ENCODE measurements at regions not wholly inside any gene's neighbourhood (a gene's known extent, or its start where the extent isn't known, plus 50 kb on each side); places are given as distances from the start of the nearest gene placed in this dataset.

DNA sequence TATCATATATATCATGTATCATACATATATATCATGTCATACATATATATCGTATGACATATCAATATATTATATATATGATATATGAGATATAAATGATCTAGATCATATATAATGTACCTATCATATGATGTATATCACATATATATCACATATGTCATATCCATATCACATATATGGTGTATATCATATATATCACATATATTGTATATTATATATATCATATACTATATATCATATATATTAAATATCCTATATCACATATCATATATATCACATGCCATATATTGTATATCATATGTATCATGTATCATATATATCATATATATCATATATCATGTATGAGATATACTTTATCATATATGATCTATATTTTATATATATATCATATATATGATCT, 355.9 kb upstream of the RBFOX1 start:
- no peaks in the 10 kb centered on the region for H3K36me3 ChIP-seq (ENCODE audit: insufficient read depth, low read length)
- H3K9me3 ChIP-seq (ENCODE audit: control insufficient read depth, insufficient read depth, low read length) = no peaks in the 10 kb centered on the region
- no peak overlapping the region for H3K9ac ChIP-seq (ENCODE audit: low read depth, low read length)
- no peaks in the 10 kb centered on the region for H3K4me1 ChIP-seq (ENCODE audit: insufficient read depth, low read length)

DNA sequence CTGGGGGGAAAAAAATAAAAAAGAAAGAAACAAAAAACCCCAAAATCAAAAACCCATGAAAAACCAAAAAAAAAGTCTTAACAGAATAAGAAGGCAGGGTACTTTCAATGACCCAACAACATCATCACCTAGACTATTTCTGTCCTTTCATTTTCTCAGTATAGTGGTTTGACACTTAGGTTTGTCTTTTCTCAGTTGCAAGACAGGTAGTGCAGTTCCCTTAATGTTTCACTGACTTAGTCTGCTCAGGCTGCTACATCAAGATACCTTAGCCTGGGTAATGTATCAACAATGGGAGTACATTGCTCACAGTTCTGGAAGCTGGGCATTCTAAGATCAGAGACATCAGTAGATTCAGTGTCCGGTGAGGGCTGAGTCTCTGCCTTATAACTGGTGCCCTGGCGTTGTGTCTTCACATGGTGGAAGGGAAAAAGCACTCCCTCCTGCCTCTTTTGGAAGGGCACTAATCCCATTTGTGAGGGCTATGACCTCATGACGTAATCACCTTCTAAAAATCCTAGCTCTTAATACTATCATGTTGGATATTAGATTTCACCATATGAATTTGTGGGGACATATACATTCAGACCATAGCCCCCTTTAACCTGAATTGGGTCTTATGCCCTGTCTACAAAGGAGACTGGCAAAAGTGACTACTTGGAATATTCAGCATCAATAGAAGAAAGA, 362.3 kb upstream of the RBFOX1 start:
- H3K9me3 ChIP-seq (ENCODE audit: control insufficient read depth, insufficient read depth, low read length) = no peaks in the 10 kb centered on the region
- no peaks in the 10 kb centered on the region for H3K36me3 ChIP-seq (ENCODE audit: insufficient read depth, low read length)
- H3K9ac ChIP-seq (ENCODE audit: low read depth, low read length) = no peak overlapping the region
- H3K4me1 ChIP-seq (ENCODE audit: insufficient read depth, low read length) = no peaks in the 10 kb centered on the region

DNA sequence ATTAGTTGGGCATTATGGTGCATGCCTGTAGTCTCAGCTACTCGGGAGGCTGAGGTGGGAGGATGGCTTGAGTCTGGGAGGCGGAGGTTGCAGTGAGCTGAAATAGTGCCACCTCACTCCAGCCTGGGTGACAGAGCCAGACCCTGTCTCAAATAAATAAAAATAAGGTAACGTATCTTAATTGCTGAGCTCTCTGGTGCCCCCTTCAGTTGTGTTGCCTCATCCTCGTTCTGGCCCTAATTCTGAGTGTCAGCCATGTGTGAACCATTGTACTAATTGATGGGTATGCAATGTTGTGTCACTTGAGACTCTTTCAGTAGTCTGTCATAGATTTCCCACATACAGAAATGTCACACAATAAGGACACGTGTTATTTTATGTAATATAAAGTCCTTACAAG, 363.1 kb upstream of the RBFOX1 start:
- H3K36me3 ChIP-seq (ENCODE audit: insufficient read depth, low read length) = no peaks in the 10 kb centered on the region
- H3K9me3 ChIP-seq (ENCODE audit: control insufficient read depth, insufficient read depth, low read length) = no peaks in the 10 kb centered on the region
- H3K4me1 ChIP-seq (ENCODE audit: insufficient read depth, low read length) = no peaks in the 10 kb centered on the region
- H3K9ac ChIP-seq (ENCODE audit: low read depth, low read length) = no peak overlapping the region

DNA sequence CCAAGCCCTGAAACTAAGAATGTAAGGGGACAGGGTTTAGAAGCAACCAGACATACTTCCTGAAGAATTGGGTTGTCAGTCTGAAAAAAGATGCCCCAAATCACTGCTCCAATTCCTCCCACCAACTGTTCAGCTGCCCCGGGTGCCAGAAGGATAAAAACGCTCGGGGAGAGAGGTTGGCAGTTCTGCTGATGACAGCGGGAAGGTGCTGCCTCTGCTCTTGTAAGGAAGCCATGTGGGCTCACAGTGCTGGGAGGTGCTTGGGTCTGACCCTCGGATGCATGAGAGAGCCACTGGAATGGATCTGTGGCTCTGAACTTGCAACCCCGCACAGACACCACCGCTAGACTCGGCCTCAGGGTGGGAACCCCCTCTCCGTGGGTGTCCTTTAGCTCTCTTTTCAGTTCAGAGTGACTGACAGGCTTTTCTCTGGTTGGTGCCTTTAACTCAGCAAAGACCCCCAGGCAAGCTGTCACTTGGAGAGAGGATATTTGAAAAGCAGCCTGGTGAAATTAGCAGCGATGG, 364.8 kb upstream of the RBFOX1 start:
- no peaks in the 10 kb centered on the region for H3K4me1 ChIP-seq (ENCODE audit: insufficient read depth, low read length)
- H3K9me3 ChIP-seq (ENCODE audit: control insufficient read depth, insufficient read depth, low read length) = no peaks in the 10 kb centered on the region
- H3K9ac ChIP-seq (ENCODE audit: low read depth, low read length) = no peak overlapping the region

DNA sequence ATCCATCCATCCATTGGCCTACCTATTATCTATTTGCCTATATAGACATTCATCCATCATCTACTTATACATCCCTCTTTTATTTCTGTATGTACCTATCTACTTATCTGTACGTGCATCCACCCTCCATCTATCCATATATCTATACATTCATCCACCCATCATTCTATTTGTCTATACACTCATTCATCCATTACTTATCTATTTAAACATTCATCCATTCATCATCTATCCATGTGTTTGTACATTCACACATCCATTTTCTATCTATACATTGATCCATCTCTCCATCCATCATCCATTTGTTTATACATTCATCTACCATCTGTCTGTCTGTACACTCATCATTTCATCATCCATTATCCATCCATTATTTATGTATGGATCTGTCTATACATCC, 365.7 kb upstream of the RBFOX1 start:
- no peaks in the 10 kb centered on the region for H3K9me3 ChIP-seq (ENCODE audit: control insufficient read depth, insufficient read depth, low read length)
- no peaks in the 10 kb centered on the region for H3K36me3 ChIP-seq (ENCODE audit: insufficient read depth, low read length)
- H3K4me1 ChIP-seq (ENCODE audit: insufficient read depth, low read length) = no peaks in the 10 kb centered on the region
- no peak overlapping the region for H3K9ac ChIP-seq (ENCODE audit: low read depth, low read length)

More for the DNA sequence above, 364.8 kb upstream of the RBFOX1 start:
- H3K36me3 ChIP-seq (ENCODE audit: insufficient read depth, low read length) = no peaks in the 10 kb centered on the region

DNA sequence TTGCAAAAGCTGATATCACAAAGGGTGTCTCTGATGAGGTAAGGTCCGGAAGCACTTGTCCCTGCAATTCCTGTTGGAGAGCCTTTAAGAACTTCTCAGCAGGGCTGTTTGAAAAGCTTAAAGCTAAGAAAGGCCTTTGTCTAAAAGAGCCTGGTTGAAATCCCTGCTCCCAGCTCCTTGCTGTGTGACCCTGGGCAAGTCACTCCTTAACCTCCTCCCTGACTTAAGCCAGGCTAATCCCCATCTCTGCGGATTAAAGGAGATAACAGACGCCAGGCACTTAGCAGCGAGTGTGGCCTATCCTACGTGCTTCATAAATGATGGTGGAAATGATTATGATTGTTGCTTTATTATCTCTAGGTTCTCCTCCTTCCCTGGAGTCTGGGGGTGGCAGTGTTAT, 368.0 kb upstream of the RBFOX1 start:
- no peaks in the 10 kb centered on the region for H3K36me3 ChIP-seq (ENCODE audit: insufficient read depth, low read length)
- no peaks in the 10 kb centered on the region for H3K4me1 ChIP-seq (ENCODE audit: insufficient read depth, low read length)
- no peak overlapping the region for H3K9ac ChIP-seq (ENCODE audit: low read depth, low read length)
- H3K9me3 ChIP-seq (ENCODE audit: control insufficient read depth, insufficient read depth, low read length) = no peaks in the 10 kb centered on the region

DNA sequence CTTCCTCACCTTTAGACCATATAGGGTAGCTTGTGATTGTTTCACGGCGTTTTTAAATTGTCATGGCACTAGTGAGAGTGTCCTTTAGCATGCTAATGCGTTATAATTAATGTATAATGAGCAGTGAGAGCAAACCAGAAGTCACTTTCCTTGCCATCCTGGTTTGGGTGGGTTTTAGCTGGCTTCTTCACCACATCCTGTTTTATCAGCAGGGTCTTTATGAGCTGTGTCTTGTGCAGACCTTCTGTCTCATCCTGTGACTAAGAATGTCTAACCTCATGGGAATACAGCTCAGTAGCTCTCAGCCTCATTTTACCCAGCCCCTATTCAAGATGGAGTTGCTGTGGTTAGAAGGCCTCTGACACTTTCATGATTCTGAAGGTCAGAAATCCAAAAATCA, 370.9 kb upstream of the RBFOX1 start:
- Histone ChIP-seq H3K9ac (ENCODE audit: low read depth, low read length) (no peak overlapping the region), H3K4me1 (ENCODE audit: insufficient read depth, low read length) (no peaks in the 10 kb centered on the region; the same call in 1 of the 2 replicates)

DNA sequence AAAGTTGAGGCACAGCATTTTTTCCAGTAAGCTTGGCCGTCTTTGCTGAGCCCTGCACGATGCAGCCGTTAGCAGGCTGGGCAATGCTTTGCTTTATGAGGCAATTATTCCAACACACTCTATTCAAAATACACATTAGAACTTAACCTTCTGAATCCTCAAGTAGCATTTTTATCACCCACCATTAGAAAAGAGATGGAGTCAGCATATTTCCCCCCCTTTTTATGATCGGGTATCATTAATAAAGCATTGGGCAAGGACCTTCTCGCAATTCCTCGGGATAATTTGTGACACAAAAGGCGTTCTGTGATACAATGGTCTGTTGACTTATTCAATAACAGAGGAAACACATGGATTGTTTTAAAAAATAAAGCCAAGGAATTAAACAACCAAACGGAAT, 374.5 kb upstream of the RBFOX1 start:
- Histone ChIP-seq H3K4me1 (ENCODE audit: insufficient read depth, low read length) (no peaks in the 10 kb centered on the region; the same call in 1 of the 2 replicates), H3K9me3 (ENCODE audit: control insufficient read depth, insufficient read depth, low read length) (no peaks in the 10 kb centered on the region), H3K36me3 (ENCODE audit: insufficient read depth, low read length) (no peaks in the 10 kb centered on the region), H3K9ac (ENCODE audit: low read depth, low read length) (no peak overlapping the region)

More for the DNA sequence above, 370.9 kb upstream of the RBFOX1 start:
- Histone ChIP-seq H3K9me3 (ENCODE audit: control insufficient read depth, insufficient read depth, low read length) (no peaks in the 10 kb centered on the region), H3K36me3 (ENCODE audit: insufficient read depth, low read length) (no peaks in the 10 kb centered on the region)

DNA sequence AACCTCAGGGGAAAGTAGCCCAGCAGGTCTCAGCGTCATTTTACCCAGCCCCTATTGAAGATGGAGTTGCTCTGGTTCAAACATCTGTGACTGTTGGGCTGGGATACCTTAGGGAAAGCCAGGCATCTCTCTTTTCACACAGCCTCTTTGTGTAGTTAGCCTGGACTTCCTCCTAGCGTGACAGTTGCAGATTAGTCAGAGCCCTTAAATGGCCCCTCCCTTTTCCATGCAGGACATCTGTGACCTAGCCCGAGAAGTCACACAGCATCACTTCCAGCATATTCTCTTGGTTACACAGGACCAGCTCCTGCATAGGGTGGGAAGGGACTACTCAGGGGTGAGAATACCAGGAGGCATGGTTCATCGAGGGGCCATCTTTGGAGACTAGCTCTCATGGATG, 375.0 kb upstream of the RBFOX1 start:
- Histone ChIP-seq H3K4me1 (ENCODE audit: insufficient read depth, low read length) (no peaks in the 10 kb centered on the region; the same call in 1 of the 2 replicates), H3K9me3 (ENCODE audit: control insufficient read depth, insufficient read depth, low read length) (no peaks in the 10 kb centered on the region), H3K36me3 (ENCODE audit: insufficient read depth, low read length) (no peaks in the 10 kb centered on the region), H3K9ac (ENCODE audit: low read depth, low read length) (no peak overlapping the region)

DNA sequence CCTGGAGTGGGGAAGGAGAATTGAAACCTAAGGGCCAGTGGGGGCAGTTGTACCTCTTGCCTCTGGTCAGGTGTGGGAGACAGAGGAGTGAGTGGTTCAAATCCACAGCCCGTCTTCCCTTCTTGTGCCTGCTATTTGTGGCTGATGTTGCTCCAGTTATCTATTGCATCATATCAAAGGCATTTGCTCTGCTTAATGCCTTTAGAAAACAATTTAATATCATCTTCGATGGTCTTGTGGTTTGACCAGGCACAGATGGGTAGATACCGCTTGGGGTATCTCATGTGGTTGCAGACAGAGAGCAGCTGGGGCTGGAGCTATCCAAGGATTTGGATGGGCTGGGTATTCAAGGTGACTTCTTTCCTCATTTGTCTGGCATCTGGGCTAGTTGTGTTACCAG, 376.1 kb upstream of the RBFOX1 start:
- no peaks in the 10 kb centered on the region for H3K36me3 ChIP-seq (ENCODE audit: insufficient read depth, low read length)
- no peaks in the 10 kb centered on the region for H3K9me3 ChIP-seq (ENCODE audit: control insufficient read depth, insufficient read depth, low read length)
- no peak overlapping the region for H3K9ac ChIP-seq (ENCODE audit: low read depth, low read length)
- H3K4me1 ChIP-seq (ENCODE audit: insufficient read depth, low read length) = no peaks in the 10 kb centered on the region; the same call in 1 of the 2 replicates

DNA sequence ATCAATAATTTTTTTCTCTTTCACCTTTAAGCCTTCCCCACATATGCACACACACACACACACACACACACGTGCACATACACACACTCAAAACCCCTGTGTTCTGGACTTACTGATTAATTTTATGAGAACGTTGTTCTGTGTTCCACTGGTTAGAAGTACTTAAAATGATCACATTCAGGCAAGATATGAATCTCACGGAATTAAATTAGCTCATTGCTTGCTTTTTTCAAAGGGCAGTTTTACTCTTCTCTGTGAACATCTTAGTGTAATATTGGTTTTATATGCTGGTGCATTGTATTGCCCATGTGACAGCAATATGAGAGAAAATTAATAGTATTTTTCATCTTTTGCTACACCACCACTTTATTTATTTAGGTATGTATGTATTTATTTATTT, 377.3 kb upstream of the RBFOX1 start:
- Histone ChIP-seq H3K9ac (ENCODE audit: low read depth, low read length) (no peak overlapping the region), H3K4me1 (ENCODE audit: insufficient read depth, low read length) (no peaks in the 10 kb centered on the region; the same call in 1 of the 2 replicates), H3K9me3 (ENCODE audit: control insufficient read depth, insufficient read depth, low read length) (no peaks in the 10 kb centered on the region), H3K36me3 (ENCODE audit: insufficient read depth, low read length) (no peaks in the 10 kb centered on the region)

DNA sequence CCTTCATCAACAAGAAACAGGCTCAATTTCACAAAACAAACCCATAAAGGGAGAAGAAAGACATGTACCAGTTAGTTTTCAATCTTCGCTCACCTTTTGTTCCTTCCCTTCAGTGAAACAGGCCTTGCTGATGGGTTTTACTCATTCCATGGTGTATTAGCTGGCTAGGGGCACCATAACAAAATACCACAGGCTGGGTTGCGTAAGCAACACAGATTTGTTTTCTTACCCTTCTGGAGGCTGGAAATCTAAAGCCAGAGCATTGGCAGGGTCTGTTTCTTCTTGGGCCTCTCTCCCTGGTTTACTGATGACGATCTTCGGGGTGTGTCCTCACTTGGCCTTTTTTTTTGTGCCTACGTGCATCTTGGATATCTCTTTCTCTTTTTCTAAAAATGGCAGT, 383.4 kb upstream of the RBFOX1 start:
- no peaks in the 10 kb centered on the region for H3K4me1 ChIP-seq (ENCODE audit: insufficient read depth, low read length)
- no peaks in the 10 kb centered on the region for H3K9me3 ChIP-seq (ENCODE audit: control insufficient read depth, insufficient read depth, low read length)
- H3K36me3 ChIP-seq (ENCODE audit: insufficient read depth, low read length) = no peaks in the 10 kb centered on the region
- no peak overlapping the region for H3K9ac ChIP-seq (ENCODE audit: low read depth, low read length)

DNA sequence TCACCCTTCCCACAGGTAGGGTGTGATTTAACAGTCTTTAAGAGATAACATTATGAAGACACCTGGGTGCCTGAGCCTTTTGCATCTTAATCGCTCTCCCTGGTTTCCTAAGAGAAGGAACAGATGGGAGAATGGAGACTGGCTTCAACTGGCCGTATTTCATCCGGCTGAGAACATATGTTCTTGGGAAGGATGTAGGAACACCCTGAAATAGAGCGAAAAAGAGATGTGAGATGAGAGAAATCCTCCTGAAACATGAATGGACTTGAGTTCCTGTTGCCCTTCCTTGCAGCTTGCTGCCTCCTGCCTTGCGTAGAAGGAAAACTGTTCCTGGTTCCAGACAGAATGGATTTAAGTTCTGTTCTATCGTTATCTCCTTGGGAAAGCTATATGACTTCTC, 385.4 kb upstream of the RBFOX1 start:
- Histone ChIP-seq H3K36me3 (ENCODE audit: insufficient read depth, low read length) (no peaks in the 10 kb centered on the region), H3K9me3 (ENCODE audit: control insufficient read depth, insufficient read depth, low read length) (no peaks in the 10 kb centered on the region), H3K9ac (ENCODE audit: low read depth, low read length) (no peak overlapping the region), H3K4me1 (ENCODE audit: insufficient read depth, low read length) (no peaks in the 10 kb centered on the region)

DNA sequence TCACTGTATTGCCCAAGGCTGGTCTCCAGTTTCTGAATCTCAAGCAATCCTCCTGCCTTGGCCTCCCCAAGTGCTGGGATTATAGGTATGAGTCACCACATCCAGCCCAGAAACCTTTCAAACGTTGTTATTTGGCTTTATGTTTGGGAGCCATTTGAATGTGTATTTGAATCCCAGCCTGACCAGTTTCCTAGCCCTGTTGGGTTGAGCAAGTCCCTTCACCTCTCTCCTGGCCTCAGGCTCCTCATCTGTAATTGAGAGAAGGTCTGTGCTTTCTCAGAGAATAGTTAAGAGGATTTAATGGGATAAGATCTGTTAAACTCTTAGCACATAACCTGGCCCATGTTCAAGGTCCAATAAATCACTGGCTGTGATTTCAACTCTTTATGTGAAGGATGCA, 385.8 kb upstream of the RBFOX1 start:
- no peaks in the 10 kb centered on the region for H3K4me1 ChIP-seq (ENCODE audit: insufficient read depth, low read length)
- H3K9me3 ChIP-seq (ENCODE audit: control insufficient read depth, insufficient read depth, low read length) = no peaks in the 10 kb centered on the region
- H3K9ac ChIP-seq (ENCODE audit: low read depth, low read length) = no peak overlapping the region
- H3K36me3 ChIP-seq (ENCODE audit: insufficient read depth, low read length) = no peaks in the 10 kb centered on the region

DNA sequence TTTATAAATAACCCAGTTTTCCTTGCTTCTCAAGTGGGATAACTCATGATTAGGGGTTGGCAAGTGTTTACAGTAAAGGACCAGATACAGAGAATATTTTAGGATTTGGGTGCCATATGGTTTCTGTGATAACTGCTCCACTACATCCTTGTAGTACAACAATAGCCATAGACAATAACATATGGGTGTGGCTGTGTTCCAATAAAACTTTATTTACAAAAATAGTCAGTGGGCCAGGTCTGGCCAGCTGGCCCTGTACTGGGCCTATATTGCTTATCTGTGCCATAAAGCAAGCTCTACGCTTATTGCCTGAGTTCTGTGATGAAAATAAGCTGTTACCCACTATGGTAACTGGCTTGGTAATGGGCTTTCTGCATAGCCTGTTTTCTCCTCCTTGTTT, 386.5 kb upstream of the RBFOX1 start:
- Histone ChIP-seq H3K36me3 (ENCODE audit: insufficient read depth, low read length) (no peaks in the 10 kb centered on the region), H3K4me1 (ENCODE audit: insufficient read depth, low read length) (no peaks in the 10 kb centered on the region), H3K9ac (ENCODE audit: low read depth, low read length) (no peak overlapping the region), H3K9me3 (ENCODE audit: control insufficient read depth, insufficient read depth, low read length) (no peaks in the 10 kb centered on the region)
